HepG2 (cell line): ENCODE measurements at regions not wholly inside any gene's neighbourhood (a gene's known extent, or its start where the extent isn't known, plus 50 kb on each side); places are given as distances from the start of the nearest gene placed in this dataset.

Experiments
- ATAC-seq: fragments of 200-7000 bp; cut with Tn5 transposase; 3 replicates; pipeline ENCODE4 v1.9.1; 2020; ENCODE audit warnings: mild to moderate bottlenecking, moderate library complexity
- BruUV-seq: library from RNA; stranded (reverse); fragments of 400-500 nt; replicated peaks from 2 replicates; lab custom pipeline; 2021; lab: Mats Ljungman, UMichigan
- CTCF ChIA-PET: fragments of 300-600 bp; formaldehyde crosslinking; extraction: SDS; loops from one replicate; lab custom pipeline; 2021; ENCODE audit warnings: low total read pairs, inconsistent platforms, low intra/inter-chr PET ratio; lab: Yijun Ruan, JAX
- POLR2A ChIA-PET: fragments of 350-600 bp; sonication (Branson Sonifier 250); formaldehyde crosslinking; loops from one replicate; lab custom pipeline; 2020; ENCODE audit warnings: antibody characterized with exemption, inconsistent platforms; lab: Yijun Ruan, JAX
- DNase-seq: peaks from one replicate; pipeline ENCODE4 v3.0.0-alpha.2; 2015; ENCODE audit warnings: low spot score
- FAIRE-seq: peaks from 3 replicates; lab custom pipeline; 2011; peaks lifted over from hg19 to GRCh38; lab: Jason Lieb, UNC
- H2AFZ ChIP-seq: one replicate; pipeline ENCODE4 v1.6.1; 2011; ENCODE audit warnings: low read length, inconsistent platforms
- H3K27ac ChIP-seq: fragments of 300-600 bp; 3 replicates; pipeline ENCODE4 v1.8.0; 2011; ENCODE audit warnings: mixed run types, mild to moderate bottlenecking, mixed read lengths, low read length, inconsistent platforms; ENCODE audit not compliant: insufficient read depth; ENCODE audit errors: extremely low read length
- H3K27me3 ChIP-seq, 2 experiments: fragments of 200-600 bp in 1 of 2; 2 replicates in 1 of 2; 3 replicates in 1 of 2; pipeline versions ENCODE4 v1.6.0 to v1.8.0; 2011; ENCODE audit warnings: low read length in 2 of 2, mild to moderate bottlenecking in 2 of 2, moderate library complexity in 2 of 2, inconsistent platforms in 1 of 2; ENCODE audit not compliant: insufficient read depth in 2 of 2, control insufficient read depth in 1 of 2
- H3K36me3 ChIP-seq, 2 experiments: fragments of 200-600 bp in 1 of 2; replicated peaks in 1 of 2; 2 replicates in 1 of 2; 3 replicates in 1 of 2; pipeline versions ENCODE4 v1.5.1 to v1.8.0; 2011; ENCODE audit warnings: low read length in 2 of 2, inconsistent platforms in 1 of 2; ENCODE audit not compliant: insufficient read depth in 2 of 2, control insufficient read depth in 1 of 2
- H3K4me1 ChIP-seq: 2 replicates; pipeline ENCODE4 v1.5.1; 2012; ENCODE audit warnings: low read length, inconsistent platforms; ENCODE audit not compliant: insufficient read depth
- H3K4me2 ChIP-seq: 2 replicates; pipeline ENCODE4 v1.6.0; 2011; ENCODE audit warnings: low read depth, low read length, inconsistent platforms
- H3K4me3 ChIP-seq, 3 experiments: fragments of 200-600 bp in 1 of 3; sonication (generic), shearing (Covaris generic) in 1 of 3; replicated peaks in 1 of 3; 2 replicates each; pipeline ENCODE4 v1.5.1; 2011 to 2016; ENCODE audit warnings: low read length in 3 of 3, inconsistent platforms in 2 of 3, low read depth in 2 of 3, mild to moderate bottlenecking in 2 of 3, control low read depth in 1 of 3, mixed read lengths in 1 of 3; ENCODE audit not compliant: insufficient read depth in 1 of 3
- H3K79me2 ChIP-seq: one replicate; pipeline ENCODE4 v1.6.1; 2011; ENCODE audit warnings: low read length, inconsistent platforms; ENCODE audit not compliant: insufficient read depth
- H3K9ac ChIP-seq: 2 replicates; pipeline ENCODE4 v1.6.0; 2011; ENCODE audit warnings: mild to moderate bottlenecking, low read depth, low read length, inconsistent platforms; ENCODE audit not compliant: insufficient read depth
- H3K9me3 ChIP-seq: 2 replicates; pipeline ENCODE4 v1.5.1; 2012; ENCODE audit warnings: mild to moderate bottlenecking, low read length
- H4K20me1 ChIP-seq: 2 replicates; pipeline ENCODE4 v1.6.0; 2011; ENCODE audit warnings: inconsistent platforms, mild to moderate bottlenecking, low read length, moderate library complexity; ENCODE audit not compliant: insufficient read depth
- ARID5B ChIP-seq: IDR thresholded peaks from 2 replicates; pipeline ENCODE4 v1.4.0; 2020; ENCODE audit warnings: mild to moderate bottlenecking, missing genetic modification reagents
- CCAR2 ChIP-seq: fragments of 200-400 bp; formaldehyde crosslinking; optimal IDR thresholded peaks from 2 replicates; pipeline ENCODE3; 2018; ENCODE audit warnings: low read depth, mild to moderate bottlenecking, low read length, moderate library complexity
- MED1 ChIP-seq: sonication (generic); formaldehyde crosslinking; IDR thresholded peaks from 2 replicates; pipeline ENCODE4 v1.4.0; 2020; ENCODE audit warnings: missing genetic modification reagents
- PCBP2 ChIP-seq: fragments of 200-400 bp; formaldehyde crosslinking; optimal IDR thresholded peaks from 2 replicates; pipeline ENCODE3; 2018; ENCODE audit warnings: low read length, low read depth; ENCODE audit not compliant: poor library complexity, severe bottlenecking
- RARA ChIP-seq: IDR thresholded peaks from 2 replicates; pipeline ENCODE4 v1.6.1; 2016; ENCODE audit warnings: missing genetic modification reagents, missing compliant biosample characterization
- SETDB1 ChIP-seq: sonication (generic); formaldehyde crosslinking; IDR thresholded peaks from 2 replicates; pipeline ENCODE4 v1.5.1; 2020; ENCODE audit warnings: missing genetic modification reagents, mild to moderate bottlenecking, borderline replicate concordance
- SIN3A ChIP-seq: IDR thresholded peaks from 2 replicates; pipeline ENCODE4 v1.6.1; 2011; ENCODE audit warnings: low read depth, mild to moderate bottlenecking, control low read depth, low read length, borderline replicate concordance
- SIN3B ChIP-seq: fragments of 150-350 bp; IDR thresholded peaks from 2 replicates; pipeline ENCODE4 v1.6.1; 2014; ENCODE audit warnings: low read length
- YY1 ChIP-seq: IDR thresholded peaks from 2 replicates; pipeline ENCODE4 v1.6.1; 2011; ENCODE audit warnings: low read length, low read depth, moderate library complexity, mild to moderate bottlenecking; ENCODE audit not compliant: insufficient read depth, insufficient replicate concordance
- ZNF501 ChIP-seq: sonication (generic); formaldehyde crosslinking; IDR thresholded peaks from 2 replicates; pipeline ENCODE4 v1.5.1; 2020; ENCODE audit warnings: mild to moderate bottlenecking, moderate library complexity, missing genetic modification reagents
- ZNF704 ChIP-seq: sonication (generic); formaldehyde crosslinking; IDR thresholded peaks from 2 replicates; pipeline ENCODE4 v1.8.1; 2023; ENCODE audit warnings: mild to moderate bottlenecking, inconsistent platforms, moderate library complexity, missing genetic modification reagents, borderline replicate concordance
- WGBS: methylation state at CpG from one replicate; pipeline ENCODE4 v1.1.6; 2017; ENCODE audit warnings: low lambda C conversion rate; 5-methylcytosine and 5-hydroxymethylcytosine counted together
- in situ Hi-C: cut with HindIII; loops from 2 replicates; pipeline ENCODE4 v1.10.0; 2017; ENCODE audit warnings: low pct_unique_long_range_greater_than_20kb; ENCODE audit not compliant: extremely low pct_ligation_motif_present
- intact Hi-C: fragments of 100-400 bp; cut with micrococcal nuclease; formaldehyde crosslinking; loops from one replicate; pipeline ENCODE4 v1.10.0; 2022; ENCODE audit not compliant: unreplicated experiment
- TF ChIP-seq, protein P1 (sequence below): sonication (generic); formaldehyde crosslinking; IDR thresholded peaks from 2 replicates; pipeline ENCODE4 v1.8.0; 2022; ENCODE audit warnings: missing genetic modification reagents, low read depth, mild to moderate bottlenecking, borderline replicate concordance

GRCh38 chr6:100322886-100323285 lies 141.8 kb downstream of the SIM1 start:
- no peak for FAIRE-seq
- POLR2A ChIA-PET: no interaction called here

GRCh38 chr6:100320686-100321085 lies 144.0 kb downstream of the SIM1 start:
- Histone ChIP-seq H3K36me3 (no peaks in the 10 kb centered on the region), H3K27ac (no peak overlapping the region), H4K20me1 (no peaks in the 10 kb centered on the region), H3K9me3 (no peaks in the 10 kb centered on the region), H3K27me3 (no peaks in the 10 kb centered on the region)
- 9% methylated on average over 1 of the region's 1 CpG for WGBS
- BruUV-seq: no TSS peak
- ChIA-PET CTCF (no interaction called here), POLR2A (no interaction called here)
- TF ChIP-seq CCAR2: no peak
- TF ChIP-seq SIN3B: no peak
- no peak for TF ChIP-seq SIN3A
- TF ChIP-seq MED1: no peak
- TF ChIP-seq ARID5B: no peak
- TF ChIP-seq, protein P1, sequence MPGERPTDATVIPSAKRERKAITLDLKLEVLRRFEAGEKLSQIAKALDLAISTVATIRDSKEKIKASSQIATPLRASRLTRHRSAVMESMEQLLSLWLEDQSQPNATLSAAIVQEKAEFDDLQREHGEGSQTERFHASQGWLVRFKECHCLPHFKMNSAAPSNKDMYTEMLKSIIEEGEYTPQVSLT (CRISPR knock-in tag): no peak
- no peak for TF ChIP-seq PCBP2
- TF ChIP-seq ZNF704 (CRISPR knock-in tag): no peak
- no peak for TF ChIP-seq SETDB1 (CRISPR knock-in tag)
- no peak for TF ChIP-seq ZNF501 (CRISPR knock-in tag)
- TF ChIP-seq, all 625 proteins: peak for 0
- intact Hi-C loops (loop anchor here (10.0 kb wide), 1 partner anchor 254 kb away; no protein-coding TSS in a partner anchor), in situ Hi-C loops (no loop called here)
- no peak overlapping the region for H3K4me2 ChIP-seq
- DNase-seq: no peak
- no peak overlapping the region for H3K4me3 ChIP-seq
- FAIRE-seq: no peak
- H3K4me1 ChIP-seq: no peaks in the 10 kb centered on the region
- no peaks in the 10 kb centered on the region for H3K79me2 ChIP-seq
- H3K9ac ChIP-seq: no peak overlapping the region
- H2AFZ ChIP-seq: no peak overlapping the region
- no peak for ATAC-seq

More at GRCh38 chr6:100322886-100323285, 141.8 kb downstream of the SIM1 start:
- no peak overlapping the region for H3K4me2 ChIP-seq
- no peak overlapping the region for H3K9ac ChIP-seq
- no peak overlapping the region for H3K4me3 ChIP-seq
- BruUV-seq: no TSS peak
- H2AFZ ChIP-seq: no peak overlapping the region
- intact Hi-C loops: loop anchor here (10.0 kb wide), 1 partner anchor 252 kb away; no protein-coding TSS in a partner anchor
- H3K36me3 ChIP-seq: no peaks in the 10 kb centered on the region
- no peaks in the 10 kb centered on the region for H3K9me3 ChIP-seq
- TF ChIP-seq YY1 (no peak), RARA (CRISPR knock-in tag) (no peak)
- TF ChIP-seq, all 625 proteins: peak for 0
- in situ Hi-C loops: no loop called here
- Histone ChIP-seq H4K20me1 (no peaks in the 10 kb centered on the region), H3K4me1 (no peaks in the 10 kb centered on the region), H3K79me2 (no peaks in the 10 kb centered on the region), H3K27me3 (no peaks in the 10 kb centered on the region), H3K27ac (no peak overlapping the region)
- DNase-seq (no peak), ATAC-seq (no peak)
- WGBS: 0% methylated on average over 1 of the region's 1 CpG
- CTCF ChIA-PET: no interaction called here
